ENCODE measurements at regions not wholly inside any gene's neighbourhood (a gene's known extent, or its start where the extent isn't known, plus 50 kb on each side); places are given as distances from the start of the nearest gene placed in this dataset.

DNA sequence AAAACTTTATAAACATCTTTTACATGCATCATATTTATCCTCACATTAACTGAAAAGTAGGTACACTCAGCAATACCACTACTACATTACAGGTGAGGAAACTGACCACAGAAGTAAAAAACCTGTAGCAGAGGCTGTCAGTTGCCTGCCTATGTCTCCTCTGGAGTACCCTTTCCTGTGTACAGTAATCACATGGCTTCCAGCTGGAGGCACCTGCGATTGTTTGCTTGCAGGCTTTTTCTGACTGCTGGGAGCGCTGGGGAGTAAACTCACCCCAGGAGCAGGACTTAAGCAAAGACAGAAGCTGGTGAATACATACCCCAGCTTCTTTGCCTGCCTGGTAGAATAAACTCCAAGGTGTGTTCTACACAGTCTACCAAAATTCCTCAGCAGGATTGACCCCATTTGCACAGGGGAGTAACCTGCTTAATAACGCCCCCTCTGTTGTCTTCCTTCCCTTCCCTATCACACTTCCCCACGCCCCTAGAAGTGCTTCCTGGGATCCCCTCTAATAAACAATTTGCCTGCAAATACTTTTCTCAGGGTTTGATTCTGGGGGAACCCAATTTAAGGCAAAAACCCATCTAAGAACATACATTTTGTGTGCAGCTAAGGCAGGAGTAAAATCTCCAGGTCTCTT is 138.9 kb downstream of the PTH2R start:
- no peak for DNase-seq (ENCODE audit: low read depth)

DNA sequence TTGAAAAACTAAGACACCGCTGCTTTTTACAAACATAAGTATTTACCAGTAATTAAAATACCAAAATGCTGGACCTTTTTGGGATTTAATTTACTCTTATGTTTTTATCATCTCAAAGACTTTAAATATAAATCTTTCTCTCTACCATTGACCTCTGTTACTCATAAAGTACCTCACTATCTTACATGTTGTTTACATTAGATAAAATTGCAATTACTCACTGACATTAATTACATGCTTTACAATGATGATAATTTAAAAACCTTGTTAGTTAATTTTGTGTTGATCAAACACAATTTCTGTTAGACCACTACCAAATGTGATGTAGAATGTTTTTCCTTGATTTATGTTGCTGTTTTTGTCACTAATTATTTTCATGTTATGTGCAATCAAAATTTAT is 139.5 kb downstream of the PTH2R start:
- DNase-seq (ENCODE audit: low read depth) = no peak

DNA sequence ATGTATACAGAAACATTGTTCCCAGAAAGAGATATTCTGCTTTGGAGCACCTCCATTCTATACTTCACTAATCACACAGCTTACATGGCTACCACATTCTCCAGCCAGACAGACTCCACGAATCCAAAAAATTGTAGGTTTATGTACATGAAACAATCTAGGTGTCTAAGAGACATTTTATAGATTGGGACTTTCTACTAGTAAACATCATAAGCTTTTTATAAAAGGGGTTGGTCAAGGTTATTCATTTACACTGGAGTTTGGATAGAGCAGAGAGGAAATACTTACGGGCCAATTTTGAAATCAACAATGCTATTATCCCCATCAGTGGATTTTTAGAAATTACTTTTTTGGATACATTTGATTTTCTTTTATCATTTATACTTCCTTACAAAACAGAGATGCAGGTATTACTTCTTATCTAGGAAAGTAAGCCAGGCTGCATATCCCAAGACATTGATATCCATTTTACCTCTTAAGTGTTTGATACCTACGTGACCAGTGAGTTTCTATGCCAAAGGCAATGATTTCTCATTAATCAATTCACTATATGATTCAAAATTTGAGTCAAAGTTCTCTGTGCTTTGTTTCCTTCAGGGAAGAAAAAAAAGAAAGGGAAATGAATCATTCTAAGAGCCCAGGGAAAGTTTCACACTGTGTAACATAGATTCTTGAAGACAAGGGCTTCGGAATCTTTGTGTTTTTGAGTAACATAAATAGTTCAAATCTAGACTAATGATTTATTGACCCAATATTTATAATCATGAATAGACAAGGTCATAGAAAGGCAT is 140.5 kb downstream of the PTH2R start:
- DNase-seq (ENCODE audit: low read depth) = no peak

DNA sequence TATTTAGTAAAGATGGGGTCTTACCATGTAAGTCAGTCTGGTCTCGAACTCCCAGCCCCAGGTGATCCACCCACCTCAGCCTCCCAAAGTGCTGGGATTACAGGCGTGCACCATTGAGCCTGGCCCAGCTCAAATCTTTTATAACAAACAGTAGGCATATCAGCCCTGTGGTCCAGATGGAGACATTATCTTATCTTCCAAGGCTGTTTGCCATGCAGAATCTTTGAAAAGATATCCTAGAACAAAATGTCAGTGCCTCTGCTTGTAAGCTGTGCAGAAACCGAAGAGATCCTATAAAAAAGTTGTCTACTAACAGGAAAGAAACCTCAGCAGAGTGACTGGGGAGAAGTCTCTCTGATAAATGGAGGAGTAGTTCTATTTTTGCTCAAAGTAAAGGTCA is 142.1 kb downstream of the PTH2R start:
- DNase-seq (ENCODE audit: low read depth) = no peak

DNA sequence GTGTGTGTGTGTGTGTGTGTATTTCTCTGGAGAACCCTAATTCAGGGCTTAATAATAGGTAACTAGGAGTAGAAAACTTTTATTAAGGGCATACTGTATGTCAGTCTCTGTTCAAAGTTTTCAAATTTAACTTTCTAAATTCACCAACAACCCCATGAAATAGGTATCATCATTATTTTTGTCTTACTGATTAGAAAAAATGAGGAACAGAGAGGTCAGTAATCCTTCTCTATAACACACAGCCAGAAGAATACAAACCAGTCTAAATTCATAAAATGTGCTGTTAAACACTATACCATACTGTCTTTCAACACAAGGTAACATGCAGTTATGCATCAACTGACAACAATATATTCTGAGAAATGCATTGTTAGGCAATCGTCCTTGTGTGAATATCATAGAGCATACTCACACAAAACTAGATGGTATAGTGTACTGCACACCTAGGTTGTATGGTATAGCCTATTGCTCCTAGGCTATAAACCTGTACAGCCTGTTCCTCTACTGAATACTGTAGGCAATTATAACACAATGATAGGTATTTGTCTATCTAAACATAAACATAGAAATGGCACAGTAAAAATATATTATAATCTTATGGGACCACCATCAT is 143.1 kb downstream of the PTH2R start:
- no peak for DNase-seq (ENCODE audit: low read depth)

DNA sequence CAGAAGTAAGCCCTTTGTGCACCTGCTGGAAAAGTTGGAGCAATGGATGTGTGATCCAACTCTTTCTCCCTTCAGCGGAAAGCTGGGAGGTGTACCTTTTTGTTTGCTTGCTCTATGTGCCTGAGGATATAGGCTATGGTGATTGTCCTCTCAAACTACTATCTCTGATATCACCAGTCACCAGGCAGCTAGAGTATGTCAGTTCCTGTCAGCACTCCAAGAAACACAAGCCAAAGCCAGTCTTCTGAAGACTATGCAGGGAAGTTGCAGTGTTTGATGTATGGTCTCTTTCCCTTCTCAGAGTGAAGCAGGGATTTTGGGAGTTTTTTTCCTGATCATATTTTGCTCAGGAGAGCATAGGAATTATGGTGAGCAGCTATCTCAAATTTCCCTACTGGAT is 146.4 kb downstream of the PTH2R start:
- DNase-seq (ENCODE audit: low read depth) = no peak

DNA sequence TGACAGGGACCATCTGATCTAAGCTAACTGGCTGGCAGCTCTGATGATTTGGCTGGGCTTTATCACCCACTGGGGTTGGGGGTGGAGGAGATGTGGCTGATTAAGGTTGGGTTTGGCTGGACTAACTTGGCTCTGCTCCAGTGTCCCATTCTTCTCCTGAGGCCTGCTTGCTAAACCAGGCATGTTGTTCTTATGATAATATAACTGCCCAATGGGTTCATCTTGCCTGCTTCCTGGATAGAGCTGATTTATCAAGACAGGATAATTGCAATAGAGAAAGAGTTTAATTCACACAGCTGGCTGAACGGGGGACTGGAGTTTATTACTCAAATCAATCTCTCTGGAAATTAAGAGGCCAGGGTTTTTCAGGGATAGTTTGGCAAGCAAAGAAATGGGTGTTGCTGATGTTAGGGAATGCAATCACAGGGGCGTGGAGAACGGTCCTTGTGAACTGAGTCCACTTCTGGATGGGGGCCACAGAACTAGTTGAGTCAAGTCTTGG is 150.4 kb downstream of the PTH2R start:
- no peak for DNase-seq (ENCODE audit: low read depth)

DNA sequence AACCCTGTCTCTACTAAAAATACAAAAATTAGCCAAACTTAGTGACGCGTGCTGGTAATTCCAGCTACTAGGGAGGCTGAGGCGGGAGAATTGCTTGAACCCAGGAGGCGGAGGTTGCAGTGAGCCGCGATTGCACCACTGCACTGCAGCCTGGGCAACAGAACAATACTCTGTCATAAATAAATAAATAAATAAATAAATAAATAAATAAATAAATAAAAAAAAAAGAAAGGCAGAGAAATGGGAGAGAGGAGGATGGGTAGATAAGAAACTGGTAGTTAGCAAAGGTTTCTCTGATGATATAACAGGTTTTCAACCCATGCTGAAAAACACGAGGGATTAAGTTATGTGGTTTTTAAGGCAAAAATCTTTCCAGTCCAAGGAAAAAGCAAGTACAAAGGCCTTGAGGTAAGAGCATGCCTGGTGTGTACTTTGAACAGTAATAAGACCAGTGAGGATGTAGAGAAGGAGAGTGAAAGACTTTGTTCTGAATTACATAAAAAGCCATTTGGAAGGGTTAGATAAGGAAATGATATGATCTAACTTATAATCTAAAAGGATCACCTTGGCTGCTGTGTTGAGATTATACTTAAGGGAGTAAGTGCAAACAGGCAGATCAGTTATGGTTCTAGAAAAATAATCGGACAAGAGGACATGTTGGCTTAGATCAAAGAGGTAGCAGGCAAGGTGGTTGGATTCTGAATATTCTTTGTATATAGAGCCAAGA is 159.3 kb downstream of the PTH2R start:
- no peak for DNase-seq (ENCODE audit: low read depth)

DNA sequence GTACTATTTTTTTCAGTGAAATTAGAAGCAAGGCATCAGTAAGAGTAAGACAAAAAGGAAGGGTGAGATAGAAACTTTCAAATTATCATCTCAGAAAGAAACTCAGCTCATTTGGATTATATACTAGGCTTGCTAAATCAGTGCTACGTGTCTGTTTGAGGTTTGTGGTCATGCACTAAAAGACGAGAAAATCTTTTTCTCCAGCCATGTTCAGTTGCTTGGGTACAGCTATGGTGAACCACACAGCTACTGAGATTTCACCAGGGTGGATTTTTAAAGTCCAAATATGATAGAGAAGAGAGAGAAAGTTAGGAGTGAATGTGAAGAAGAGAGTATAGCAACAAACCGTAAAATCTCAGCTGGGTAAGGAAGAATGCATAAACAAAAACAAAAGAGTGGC is 161.6 kb downstream of the PTH2R start:
- no peak for DNase-seq (ENCODE audit: low read depth)

DNA sequence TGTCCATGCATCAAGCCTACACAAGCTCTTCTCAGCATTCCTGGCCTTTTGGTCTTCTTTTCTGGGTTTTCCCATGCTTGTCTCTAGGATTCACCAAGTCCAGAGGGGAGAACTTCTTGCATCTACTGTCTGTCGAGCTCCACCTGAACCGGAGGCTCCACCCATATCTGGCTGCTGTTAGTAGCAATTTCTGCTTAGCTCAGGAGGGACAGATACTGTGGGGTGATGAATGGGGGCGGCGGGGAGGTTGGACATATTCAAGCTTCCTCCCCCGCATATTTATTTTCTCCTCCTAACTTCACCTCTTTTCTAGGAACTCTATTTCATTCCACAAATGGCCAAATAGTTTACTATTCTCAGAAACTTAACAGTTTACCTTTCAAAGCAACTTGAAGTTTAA is 163.5 kb downstream of the PTH2R start:
- no peak for DNase-seq (ENCODE audit: low read depth)

DNA sequence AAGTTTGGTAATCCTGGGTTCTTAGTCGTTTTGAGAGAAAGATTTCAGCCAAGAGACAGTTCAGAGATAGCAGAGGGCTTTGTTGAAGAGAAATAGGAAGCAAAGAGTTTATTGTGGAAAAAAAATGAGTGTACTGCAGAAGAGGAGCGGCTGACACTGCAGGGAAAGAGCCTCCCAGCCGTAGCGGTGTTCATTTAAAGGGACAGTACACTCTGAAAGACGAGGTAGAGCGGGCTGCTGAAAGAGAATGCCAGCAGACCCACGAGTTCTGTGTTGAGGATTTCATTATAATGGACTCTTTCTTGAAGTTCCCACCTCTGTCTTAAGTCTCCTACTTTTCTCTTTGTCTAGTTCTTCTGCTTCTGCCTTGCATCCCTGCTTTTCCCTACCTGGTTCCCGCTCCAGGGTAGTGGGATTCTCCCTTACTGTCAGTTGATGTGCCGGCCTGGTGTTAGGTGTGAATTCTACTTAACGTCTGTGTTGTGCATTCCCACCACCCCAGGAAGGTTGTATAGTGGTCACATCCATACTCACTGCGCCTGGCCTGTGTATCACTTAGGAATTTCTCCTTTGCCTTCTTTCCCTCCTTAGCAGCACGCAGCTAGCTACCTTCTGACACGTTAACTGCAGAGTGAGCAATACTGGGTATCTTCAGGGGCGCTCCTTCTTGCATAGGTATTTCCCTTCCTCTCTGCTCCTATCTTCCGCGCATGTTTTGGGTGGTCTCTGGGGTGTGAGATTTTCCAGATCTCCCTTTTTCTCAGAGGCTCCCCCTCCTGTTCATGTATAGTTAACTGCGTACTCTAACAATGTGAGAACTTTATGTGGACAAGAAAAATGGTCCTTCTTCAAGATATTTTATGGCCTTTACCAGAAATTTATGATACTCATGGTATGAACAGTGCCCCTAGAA is 164.5 kb downstream of the PTH2R start:
- DNase-seq (ENCODE audit: low read depth) = no peak

DNA sequence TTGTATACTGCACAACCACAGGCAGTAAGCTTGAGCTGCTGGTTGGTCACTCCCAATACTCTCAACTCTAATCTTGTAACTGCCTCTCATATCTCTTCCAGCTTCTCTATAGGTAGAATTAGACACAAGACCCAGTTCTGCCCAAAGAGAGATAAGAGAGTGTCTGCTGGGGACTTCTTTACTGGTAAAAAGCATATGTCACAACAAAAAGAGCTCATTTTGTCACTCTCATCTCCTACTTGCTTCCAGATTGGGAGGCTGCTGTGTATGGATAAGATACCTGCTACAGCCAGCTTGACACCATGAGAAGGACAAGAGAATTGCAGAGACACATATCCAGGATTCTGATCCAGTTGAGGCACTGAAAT is 165.2 kb downstream of the PTH2R start:
- DNase-seq (ENCODE audit: low read depth) = no peak

DNA sequence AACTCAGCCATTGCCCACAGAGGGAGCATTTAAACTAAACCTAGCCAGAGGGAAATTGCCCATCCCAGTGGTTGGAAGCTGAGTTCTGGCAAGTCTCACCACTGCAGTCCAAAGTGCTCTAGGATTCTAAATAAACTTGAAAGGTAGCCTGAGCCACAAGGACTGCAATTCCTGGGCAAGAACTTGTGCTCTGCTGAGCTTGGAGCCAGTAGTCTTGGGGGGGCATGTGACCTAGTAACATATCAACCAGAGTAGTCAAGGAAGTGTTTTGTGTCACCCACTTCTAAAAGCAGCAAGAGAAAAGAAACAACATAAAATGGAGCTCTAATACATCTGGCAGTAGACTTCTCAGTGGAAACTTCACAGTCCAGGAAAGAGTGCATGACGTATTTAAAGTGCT is 167.0 kb downstream of the PTH2R start:
- no peak for DNase-seq (ENCODE audit: low read depth)

DNA sequence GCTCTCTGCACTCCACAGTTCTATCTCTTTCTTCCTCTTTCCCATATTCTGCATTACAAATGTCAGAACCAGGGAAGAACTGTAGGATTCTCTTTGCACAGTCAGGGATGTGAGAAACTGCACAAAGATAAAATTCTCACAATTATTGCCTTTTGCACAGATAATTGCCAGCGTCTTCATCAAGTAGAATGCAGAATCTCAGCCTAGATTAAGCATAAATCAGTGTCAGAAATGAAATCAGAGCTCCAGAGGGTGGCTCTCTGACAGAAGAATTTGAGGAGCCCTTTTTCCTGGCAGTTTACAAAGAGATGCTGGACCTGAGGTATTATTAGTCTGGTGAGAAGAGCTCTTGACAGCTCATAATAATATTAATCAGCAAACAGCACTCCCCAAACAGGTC is 173.1 kb downstream of the PTH2R start:
- no peak for DNase-seq (ENCODE audit: low read depth)

DNA sequence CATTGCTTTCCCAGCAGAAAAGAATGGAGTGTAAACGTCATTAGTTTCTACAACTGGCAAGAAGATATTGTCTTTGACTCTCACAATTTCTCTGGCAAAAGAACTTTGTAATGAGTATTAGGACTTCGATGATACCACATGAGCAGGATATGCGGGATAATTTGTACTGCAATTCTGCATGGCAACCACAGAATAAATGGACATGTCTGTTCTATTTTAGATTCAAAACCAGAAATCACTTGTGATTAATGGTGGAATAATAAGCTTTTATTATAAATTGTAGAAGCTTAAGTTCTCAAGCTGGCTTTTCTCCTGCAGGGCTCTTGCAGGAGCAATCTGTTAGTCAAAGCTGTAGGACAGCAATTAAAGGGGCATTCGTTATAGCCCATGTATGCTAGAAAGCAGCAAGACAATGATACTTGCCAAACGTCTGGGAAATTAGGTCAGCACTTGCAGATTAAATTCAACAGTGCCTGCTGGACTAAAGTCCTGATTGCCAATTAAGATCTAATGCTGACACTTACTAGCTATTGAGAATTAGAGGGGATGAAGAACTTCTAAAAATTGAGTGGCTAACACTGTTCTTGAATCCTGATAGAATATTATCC is 177.9 kb downstream of the PTH2R start:
- DNase-seq (ENCODE audit: low read depth) = no peak

DNA sequence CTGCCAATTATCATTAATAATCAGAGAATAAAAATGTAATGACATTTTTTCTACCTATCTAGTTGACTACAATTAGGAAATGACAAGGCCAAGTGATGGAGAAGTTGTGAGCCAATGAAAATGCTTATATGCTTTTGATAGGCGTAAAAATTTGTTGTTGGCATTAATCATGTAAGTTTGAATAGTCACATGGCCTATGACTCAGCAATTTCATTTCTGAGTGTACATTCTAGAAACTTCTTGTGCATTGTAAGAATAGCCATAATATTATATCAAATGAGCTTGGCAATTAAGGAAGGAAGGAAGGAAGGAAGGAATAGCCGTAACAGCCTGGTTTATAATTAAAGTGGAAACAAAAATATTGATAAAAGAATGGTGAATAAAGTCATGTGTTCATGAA is 179.9 kb downstream of the PTH2R start:
- no peak for DNase-seq (ENCODE audit: low read depth)

DNA sequence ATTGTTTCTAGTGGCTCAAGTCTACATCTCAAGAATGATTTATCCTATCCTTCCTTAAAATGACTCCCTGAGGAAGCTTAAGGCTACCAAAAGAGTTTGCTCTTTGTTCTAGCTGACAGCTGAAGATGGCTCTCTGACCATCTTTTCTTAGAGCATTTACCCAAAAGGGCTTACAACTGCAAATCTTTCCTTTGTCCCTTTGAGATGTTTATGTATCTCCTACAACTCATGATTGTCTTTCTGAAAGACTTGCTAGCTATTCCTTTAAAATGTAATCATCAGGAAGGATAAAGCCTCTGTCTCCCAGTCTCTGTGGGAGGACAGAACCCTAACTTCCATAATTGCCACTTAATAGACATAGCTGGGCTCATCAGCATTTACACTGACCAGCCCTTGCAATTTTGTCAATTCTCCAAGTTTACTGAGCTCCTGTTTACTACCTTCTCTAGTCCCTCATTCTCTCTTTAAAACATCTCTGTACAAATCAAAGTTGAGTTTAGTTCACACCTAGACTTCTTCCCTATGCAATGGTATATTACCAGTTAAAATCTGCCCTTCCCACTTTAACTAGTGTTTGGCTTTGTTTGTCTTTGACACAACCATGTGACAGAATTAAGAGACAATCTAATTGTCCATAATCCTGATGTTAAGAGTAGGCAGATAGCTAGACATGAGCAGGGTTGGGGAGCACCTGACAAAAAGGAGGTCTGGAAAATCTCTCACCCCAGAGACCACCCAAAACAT is 188.2 kb downstream of the PTH2R start:
- DNase-seq (ENCODE audit: low read depth) = no peak

DNA sequence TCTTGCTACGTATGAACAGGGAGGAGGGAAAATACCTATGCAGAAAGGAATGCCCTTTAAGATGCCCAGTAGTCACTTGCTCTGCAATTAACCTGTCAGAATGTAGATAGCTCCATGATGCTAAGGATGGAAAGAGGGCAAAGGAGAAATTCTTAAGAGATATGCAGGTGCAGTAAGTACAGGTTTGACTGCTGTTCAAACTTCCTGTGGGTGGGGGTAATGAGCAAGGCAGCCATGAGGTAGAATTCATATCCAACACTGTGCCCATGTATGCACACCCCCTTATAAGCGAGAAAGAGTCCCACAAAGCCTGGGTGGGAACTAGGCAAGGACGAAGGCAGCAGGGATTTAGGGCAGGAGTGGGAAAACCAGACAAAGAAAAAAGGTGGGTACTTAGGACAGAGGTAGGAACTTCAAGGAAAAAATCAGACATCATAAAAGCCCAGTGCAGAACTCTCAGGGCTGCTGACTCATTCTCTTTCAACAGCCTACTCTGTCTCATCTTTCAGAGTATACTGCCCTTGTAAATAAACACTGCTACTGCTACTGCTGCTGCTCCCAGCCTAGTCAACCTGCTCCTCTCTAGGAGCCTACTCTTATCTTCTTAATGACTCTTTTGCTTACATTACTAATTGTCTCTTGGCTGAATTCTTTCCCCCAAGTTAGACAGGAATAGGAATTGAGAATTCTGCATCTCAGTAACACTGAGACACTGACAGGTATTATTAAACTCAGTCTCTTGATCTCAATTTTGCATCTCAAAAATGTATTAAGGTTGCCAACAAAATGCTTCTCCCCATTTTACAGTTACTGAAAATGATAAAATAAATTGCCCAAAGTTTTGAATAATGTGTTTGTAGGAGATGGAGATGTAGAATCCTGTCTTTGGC is 189.0 kb downstream of the PTH2R start:
- DNase-seq (ENCODE audit: low read depth) = no peak

DNA sequence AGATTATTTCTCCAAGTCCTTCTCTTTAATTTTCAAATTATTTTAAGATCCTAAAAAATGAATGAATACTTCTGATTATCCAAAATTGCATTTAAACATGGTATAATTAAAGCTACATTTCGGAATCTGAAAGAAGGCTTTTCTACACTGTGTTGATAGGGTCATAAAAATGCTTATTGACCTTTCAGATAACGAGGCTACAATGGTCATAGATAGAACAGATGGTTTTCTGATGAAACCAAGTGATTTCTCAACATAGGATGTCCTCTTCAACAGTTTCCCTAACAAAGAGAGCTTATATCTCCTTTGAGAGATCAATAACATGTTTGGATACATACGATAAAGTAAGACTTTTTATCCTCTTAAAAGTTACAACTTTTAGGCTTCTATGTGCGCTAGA is 201.1 kb downstream of the PTH2R start:
- no peak for DNase-seq (ENCODE audit: low read depth)

Measured in fibroblast of the conjunctiva (primary cell).